Fibroblast of peridontal ligament (primary cell): ENCODE measurements at regions not wholly inside any gene's neighbourhood (a gene's known extent, or its start where the extent isn't known, plus 50 kb on each side); places are given as distances from the start of the nearest gene placed in this dataset.
A peak's percentile ranks its signal among the peaks of the same experiment; 100 is the strongest.

Experiments
- DNase-seq: peaks from one replicate; pipeline ENCODE4 v3.0.0-alpha.2; 2010; ENCODE audit errors: extremely low read depth

GRCh38 chr5:93062548-93062947 is 518.5 kb downstream of the NR2F1-AS1 start:
- DNase-seq: peak; percentile 31

- peak; percentile 90 for DNase-seq
Measured at GRCh38 chr5:93058309-93058708, 522.7 kb downstream of the NR2F1-AS1 start.

- no peak for DNase-seq
Measured at GRCh38 chr5:93057311-93057710, 523.7 kb downstream of the NR2F1-AS1 start.

- no peak for DNase-seq
Measured at GRCh38 chr5:93055971-93056370, 525.0 kb downstream of the NR2F1-AS1 start.

GRCh38 chr5:93055561-93055960 is 525.5 kb downstream of the NR2F1-AS1 start:
- no peak for DNase-seq

GRCh38 chr5:93054424-93055163 is 526.4 kb downstream of the NR2F1-AS1 start:
- DNase-seq: peak; percentile 69

GRCh38 chr5:93053825-93054224 is 527.2 kb downstream of the NR2F1-AS1 start:
- peak; percentile 71 for DNase-seq

GRCh38 chr5:93048858-93049257 is 532.2 kb downstream of the NR2F1-AS1 start:
- no peak for DNase-seq

GRCh38 chr5:93044859-93045666 is 536.0 kb downstream of the NR2F1-AS1 start:
- no peak for DNase-seq

GRCh38 chr5:93039888-93040287 is 541.1 kb downstream of the NR2F1-AS1 start:
- DNase-seq: no peak

GRCh38 chr5:93034621-93035590 is 546.1 kb downstream of the NR2F1-AS1 start:
- DNase-seq: no peak

GRCh38 chr5:93022796-93023447 is 558.1 kb downstream of the NR2F1-AS1 start:
- peak; percentile 71 for DNase-seq

GRCh38 chr5:93022211-93022610 is 558.8 kb downstream of the NR2F1-AS1 start:
- DNase-seq: no peak

- no peak for DNase-seq
Measured at GRCh38 chr5:93019896-93020295, 561.1 kb downstream of the NR2F1-AS1 start.

- DNase-seq: peak; percentile 27
Measured at GRCh38 chr5:93018461-93018860, 562.6 kb downstream of the NR2F1-AS1 start.

GRCh38 chr5:93017849-93018248 is 563.2 kb downstream of the NR2F1-AS1 start:
- DNase-seq: peak; percentile 73

GRCh38 chr5:93017376-93017775 is 563.6 kb downstream of the NR2F1-AS1 start:
- no peak for DNase-seq

GRCh38 chr5:93010616-93011015 is 570.4 kb downstream of the NR2F1-AS1 start:
- DNase-seq: no peak

- DNase-seq: no peak
Measured at GRCh38 chr5:93010037-93010436, 571.0 kb downstream of the NR2F1-AS1 start.

GRCh38 chr5:93008502-93009207 is 572.4 kb downstream of the NR2F1-AS1 start:
- no peak for DNase-seq

GRCh38 chr5:93006915-93007314 is 574.1 kb downstream of the NR2F1-AS1 start:
- DNase-seq: no peak
